Smooth muscle cell (in vitro differentiated cells): ENCODE measurements at regions not wholly inside any gene's neighbourhood (a gene's known extent, or its start where the extent isn't known, plus 50 kb on each side); places are given as distances from the start of the nearest gene placed in this dataset.

Experiments
- DNase-seq: peaks from one replicate; lab custom pipeline; 2025; ENCODE audit not compliant: unreplicated experiment; lab: John Stamatoyannopoulos, UW
- H2AFZ ChIP-seq: fragments of 200-600 bp; sonication (generic); 2 replicates; pipeline ENCODE4 v1.6.0; 2016; ENCODE audit warnings: antibody characterized with exemption, low read depth, mild to moderate bottlenecking
- H3F3A ChIP-seq: fragments of 200-600 bp; sonication (generic); 2 replicates; pipeline ENCODE4 v1.6.0; 2017; ENCODE audit warnings: antibody characterized with exemption, low read depth
- H3K27ac ChIP-seq: fragments of 200-600 bp; sonication (generic); 2 replicates; pipeline ENCODE4 v1.5.1; 2016; ENCODE audit warnings: low read depth, mild to moderate bottlenecking
- H3K27me3 ChIP-seq: fragments of 200-600 bp; sonication (generic); 2 replicates; pipeline ENCODE4 v1.6.1; 2016; ENCODE audit warnings: low read depth, mild to moderate bottlenecking
- H3K36me3 ChIP-seq: fragments of 200-600 bp; sonication (generic); 2 replicates; pipeline ENCODE4 v1.5.1; 2016; ENCODE audit warnings: low read depth
- H3K4me1 ChIP-seq: fragments of 200-600 bp; sonication (generic); 2 replicates; pipeline ENCODE4 v1.5.1; 2016; ENCODE audit warnings: low read depth
- H3K4me2 ChIP-seq: fragments of 200-600 bp; sonication (generic); 2 replicates; pipeline ENCODE4 v1.6.0; 2016; ENCODE audit warnings: mild to moderate bottlenecking
- H3K4me3 ChIP-seq: fragments of 200-600 bp; sonication (generic); 2 replicates; pipeline ENCODE4 v1.5.1; 2016; ENCODE audit warnings: mild to moderate bottlenecking
- H3K79me2 ChIP-seq: fragments of 200-600 bp; sonication (generic); 2 replicates; pipeline ENCODE4 v1.6.0; 2016; ENCODE audit warnings: low read depth, mild to moderate bottlenecking
- H3K9ac ChIP-seq: fragments of 200-600 bp; sonication (generic); 2 replicates; pipeline ENCODE4 v1.6.0; 2016; ENCODE audit warnings: low read depth
- H3K9me3 ChIP-seq: fragments of 200-600 bp; sonication (generic); replicated peaks from 2 replicates; pipeline ENCODE4 v1.5.1; 2016; ENCODE audit warnings: low read depth
- H4K20me1 ChIP-seq: fragments of 200-600 bp; sonication (generic); 2 replicates; pipeline ENCODE4 v1.6.0; 2016; ENCODE audit warnings: low read depth
- WGBS: methylation state at CpG from one replicate; pipeline ENCODE4 v1.1.7; 2016; ENCODE audit warnings: low lambda C conversion rate; 5-methylcytosine and 5-hydroxymethylcytosine counted together
- TF ChIP-seq, protein P1 (sequence below): fragments of 200-600 bp; sonication (generic); IDR thresholded peaks from 2 replicates; pipeline ENCODE4 v1.5.1; 2017; ENCODE audit warnings: borderline replicate concordance, mild to moderate bottlenecking, antibody characterized with exemption; ENCODE audit not compliant: insufficient read depth, poor library complexity, severe bottlenecking

DNA sequence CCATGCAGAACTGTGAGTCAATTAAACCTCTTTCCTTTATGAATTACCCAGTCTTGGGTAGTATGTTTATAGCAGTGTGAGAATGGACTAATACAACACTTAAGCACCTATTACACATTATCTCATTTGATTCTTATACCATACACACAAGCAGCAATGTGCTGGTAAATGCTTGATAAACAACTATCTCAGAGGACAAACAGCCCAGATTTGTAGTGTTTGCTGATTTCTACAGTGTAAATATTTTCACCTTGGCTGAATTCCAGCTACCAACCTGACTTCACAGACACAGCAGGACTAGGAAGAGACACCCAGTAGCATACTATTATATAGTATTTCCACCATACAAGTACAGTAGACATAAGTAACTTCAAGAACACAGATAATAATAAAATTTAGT lies 406.5 kb upstream of the CNKSR2 start:
- no peaks in the 10 kb centered on the region for H3K4me1 ChIP-seq
- no peak for DNase-seq
- H3F3A ChIP-seq = no peaks in the 10 kb centered on the region
- H4K20me1 ChIP-seq = no peaks in the 10 kb centered on the region
- H3K79me2 ChIP-seq = no peaks in the 10 kb centered on the region
- H3K4me3 ChIP-seq = no peak overlapping the region
- no peak overlapping the region for H3K4me2 ChIP-seq
- H3K27me3 ChIP-seq = no peaks in the 10 kb centered on the region
- no peak overlapping the region for H2AFZ ChIP-seq
- TF ChIP-seq, protein P1, sequence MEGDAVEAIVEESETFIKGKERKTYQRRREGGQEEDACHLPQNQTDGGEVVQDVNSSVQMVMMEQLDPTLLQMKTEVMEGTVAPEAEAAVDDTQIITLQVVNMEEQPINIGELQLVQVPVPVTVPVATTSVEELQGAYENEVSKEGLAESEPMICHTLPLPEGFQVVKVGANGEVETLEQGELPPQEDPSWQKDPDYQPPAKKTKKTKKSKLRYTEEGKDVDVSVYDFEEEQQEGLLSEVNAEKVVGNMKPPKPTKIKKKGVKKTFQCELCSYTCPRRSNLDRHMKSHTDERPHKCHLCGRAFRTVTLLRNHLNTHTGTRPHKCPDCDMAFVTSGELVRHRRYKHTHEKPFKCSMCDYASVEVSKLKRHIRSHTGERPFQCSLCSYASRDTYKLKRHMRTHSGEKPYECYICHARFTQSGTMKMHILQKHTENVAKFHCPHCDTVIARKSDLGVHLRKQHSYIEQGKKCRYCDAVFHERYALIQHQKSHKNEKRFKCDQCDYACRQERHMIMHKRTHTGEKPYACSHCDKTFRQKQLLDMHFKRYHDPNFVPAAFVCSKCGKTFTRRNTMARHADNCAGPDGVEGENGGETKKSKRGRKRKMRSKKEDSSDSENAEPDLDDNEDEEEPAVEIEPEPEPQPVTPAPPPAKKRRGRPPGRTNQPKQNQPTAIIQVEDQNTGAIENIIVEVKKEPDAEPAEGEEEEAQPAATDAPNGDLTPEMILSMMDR = no peak
- H3K27ac ChIP-seq = no peak overlapping the region
- H3K9me3 ChIP-seq = no peaks in the 10 kb centered on the region
- no peaks in the 10 kb centered on the region for H3K36me3 ChIP-seq
- no peak overlapping the region for H3K9ac ChIP-seq

DNA sequence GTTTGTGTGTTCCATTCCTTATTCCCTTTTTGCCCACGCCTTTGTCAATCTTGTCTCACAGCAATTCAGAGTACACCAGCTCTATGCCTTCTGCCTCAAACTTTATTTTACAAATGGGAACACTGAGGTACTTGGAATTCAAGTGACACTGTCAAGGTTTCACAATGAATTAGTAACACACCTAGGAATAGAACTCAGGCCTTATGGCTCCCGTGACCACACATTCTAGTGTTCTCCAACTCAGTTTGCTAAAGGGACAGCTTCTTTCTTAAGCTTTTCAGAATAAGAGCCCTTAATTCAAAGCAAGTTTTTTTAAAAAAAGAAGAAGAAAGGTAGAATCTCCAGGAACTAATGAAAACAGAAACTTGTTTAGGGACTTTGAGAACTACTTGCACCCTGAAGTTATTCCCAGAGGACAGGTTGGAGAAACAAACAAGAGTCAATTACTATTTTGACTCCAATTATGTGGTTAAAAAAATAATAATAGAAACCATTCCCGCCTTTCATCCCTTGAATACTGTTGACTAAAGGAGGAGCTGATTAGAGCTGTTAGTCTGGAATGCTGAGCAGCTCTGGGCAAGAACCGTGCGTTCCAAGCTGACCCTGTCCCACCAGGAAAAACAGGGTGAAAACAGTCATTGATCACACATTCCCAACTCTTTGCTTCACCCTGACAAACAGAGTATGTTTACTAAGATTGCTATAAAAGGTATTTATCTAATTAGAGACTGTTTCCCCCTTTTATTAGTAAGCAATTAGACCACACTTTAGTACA lies 408.8 kb upstream of the CNKSR2 start:
- no peaks in the 10 kb centered on the region for H3K4me1 ChIP-seq
- no peaks in the 10 kb centered on the region for H3K79me2 ChIP-seq
- H2AFZ ChIP-seq = no peak overlapping the region
- no peak for DNase-seq
- H3K4me2 ChIP-seq = no peak overlapping the region
- H3K4me3 ChIP-seq = no peak overlapping the region
- 56% methylated on average over 5 of the region's 5 CpGs for WGBS
- no peak overlapping the region for H3K27ac ChIP-seq
- no peaks in the 10 kb centered on the region for H3K9me3 ChIP-seq
- no peaks in the 10 kb centered on the region for H3K27me3 ChIP-seq
- no peaks in the 10 kb centered on the region for H4K20me1 ChIP-seq
- TF ChIP-seq, protein P1 = no peak
- no peak overlapping the region for H3K9ac ChIP-seq
- H3F3A ChIP-seq = no peaks in the 10 kb centered on the region
- no peaks in the 10 kb centered on the region for H3K36me3 ChIP-seq

DNA sequence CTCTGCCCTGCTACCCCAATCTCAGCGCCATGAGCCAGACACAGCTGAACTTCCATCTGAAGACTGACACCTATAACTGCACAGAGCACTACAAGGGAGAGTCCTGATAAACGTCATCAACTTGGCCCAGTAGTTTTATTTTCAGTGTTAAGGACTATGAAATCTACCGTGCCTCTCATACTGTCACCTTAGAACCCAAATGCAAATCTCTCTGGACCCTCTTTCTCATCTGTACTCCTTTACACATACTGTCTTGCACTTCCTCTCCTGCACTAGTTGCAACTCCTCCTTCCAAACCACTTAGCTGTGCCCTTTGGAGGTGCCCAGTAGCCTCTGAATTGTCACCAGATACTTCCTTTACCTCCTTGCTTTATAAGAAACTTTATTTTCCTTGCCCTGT lies 420.2 kb upstream of the CNKSR2 start:
- Histone ChIP-seq H3K4me2 (no peak overlapping the region), H3K27me3 (no peaks in the 10 kb centered on the region), H3F3A (no peaks in the 10 kb centered on the region), H3K9me3 (no peaks in the 10 kb centered on the region), H3K9ac (no peak overlapping the region), H3K79me2 (no peaks in the 10 kb centered on the region), H3K36me3 (no peaks in the 10 kb centered on the region), H2AFZ (no peak overlapping the region), H3K4me3 (no peak overlapping the region), H3K27ac (no peak overlapping the region), H3K4me1 (no peaks in the 10 kb centered on the region), H4K20me1 (no peaks in the 10 kb centered on the region)
- WGBS = 79% methylated on average over 3 of the region's 3 CpGs
- no peak for DNase-seq
- TF ChIP-seq, protein P1 = no peak

DNA sequence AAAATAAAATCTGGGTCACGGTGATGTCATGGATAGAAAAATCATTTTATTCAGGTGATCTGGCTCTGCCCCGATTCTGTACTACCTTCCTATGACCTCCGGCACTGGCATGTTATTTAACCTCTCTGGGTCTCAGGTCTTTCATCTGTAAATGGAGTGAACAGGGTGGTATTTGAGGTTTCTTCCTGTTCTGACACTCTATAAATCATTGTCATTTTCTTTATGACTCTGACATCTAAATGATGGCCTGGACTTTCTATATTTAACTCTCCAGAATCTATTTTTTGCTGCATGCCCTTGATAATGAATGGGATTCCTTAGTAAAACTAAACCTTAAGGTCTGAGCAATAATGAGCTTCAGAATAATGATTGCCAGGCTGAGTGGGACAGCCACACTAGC lies 422.0 kb upstream of the CNKSR2 start:
- H3K36me3 ChIP-seq = no peaks in the 10 kb centered on the region
- DNase-seq = no peak
- no peaks in the 10 kb centered on the region for H4K20me1 ChIP-seq
- no peak overlapping the region for H3K4me2 ChIP-seq
- H3K4me3 ChIP-seq = no peak overlapping the region
- no peak overlapping the region for H3K9ac ChIP-seq
- no peaks in the 10 kb centered on the region for H3F3A ChIP-seq
- TF ChIP-seq, protein P1 = no peak
- WGBS = 80% methylated on average over 3 of the region's 3 CpGs
- no peak overlapping the region for H3K27ac ChIP-seq
- H2AFZ ChIP-seq = no peak overlapping the region
- peaks cover 4% of the 10 kb centered on the region for H3K4me1 ChIP-seq
- no peaks in the 10 kb centered on the region for H3K27me3 ChIP-seq
- H3K9me3 ChIP-seq = no peaks in the 10 kb centered on the region
- H3K79me2 ChIP-seq = no peaks in the 10 kb centered on the region
